Stimulated activated naive B cell treated with anti-CD40 and anti-IgM and Interleukin-4, amounts not matched to agents 10 μg/mL and 1 μg/mL and 100 μg/mL, for 72 hours (primary cell): ENCODE measurements at regions not wholly inside any gene's neighbourhood (a gene's known extent, or its start where the extent isn't known, plus 50 kb on each side); places are given as distances from the start of the nearest gene placed in this dataset.

Experiments used
- ATAC-seq, 2 donors: fragments of 150-1000 bp; cut with Tn5 transposase; replicated peaks; 2 replicates each; pipeline ENCODE4 v1.10.0; 2021; ENCODE audit warnings: moderate library complexity in 1 of 2
- DNase-seq: peaks from one replicate; pipeline ENCODE4 v3.0.0; 2021
- H3K27ac Mint-ChIP-seq: one replicate; pipeline ENCODE4 v1.8.0; 2022; ENCODE audit warnings: mild to moderate bottlenecking, mixed read lengths
- H3K27me3 Mint-ChIP-seq, 2 donors: one replicate each; pipeline ENCODE4 v1.8.0; 2022; ENCODE audit warnings: mixed read lengths in 2 of 2
- H3K36me3 Mint-ChIP-seq, 2 donors: one replicate each; pipeline ENCODE4 v1.8.0; 2022; ENCODE audit warnings: mixed read lengths in 2 of 2, mild to moderate bottlenecking in 1 of 2
- H3K4me1 Mint-ChIP-seq, 2 donors: one replicate each; pipeline ENCODE4 v1.8.0; 2022; ENCODE audit warnings: mixed read lengths in 2 of 2, mild to moderate bottlenecking in 1 of 2
- H3K4me3 Mint-ChIP-seq, 2 donors: one replicate each; pipeline ENCODE4 v1.8.0; 2022; ENCODE audit warnings: mild to moderate bottlenecking in 2 of 2, mixed read lengths in 2 of 2, moderate library complexity in 1 of 2
- H3K9me3 Mint-ChIP-seq, 2 donors: one replicate each; pipeline ENCODE4 v1.8.0; 2022; ENCODE audit warnings: mixed read lengths in 2 of 2, mild to moderate bottlenecking in 1 of 2

DNA sequence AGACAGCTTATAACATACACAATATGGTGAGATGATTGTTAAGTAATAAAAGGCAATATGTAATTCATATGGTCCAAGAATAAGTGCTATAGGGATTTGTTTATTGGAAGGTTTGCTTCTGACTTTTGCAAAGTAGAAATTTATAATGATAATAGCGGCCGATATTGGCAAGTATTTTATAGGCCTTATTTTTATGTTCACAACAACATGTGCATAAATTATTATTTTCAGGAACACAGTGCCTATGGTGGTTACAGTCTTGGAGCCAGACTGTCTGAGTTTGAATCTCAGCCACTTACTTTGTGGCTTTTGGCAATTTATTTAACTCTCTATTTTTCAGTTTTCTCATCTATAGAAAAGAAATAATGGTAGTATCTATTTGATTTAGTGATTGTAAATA, 607.5 kb downstream of the USP25 start:
- H3K9me3 Mint-ChIP-seq, result no peaks in the 10 kb centered on the region
- no peaks in the 10 kb centered on the region for H3K36me3 Mint-ChIP-seq
- DNase-seq (no peak), ATAC-seq (no peak)
- no peak overlapping the region for H3K27ac Mint-ChIP-seq
- no peak overlapping the region for H3K4me3 Mint-ChIP-seq
- no peaks in the 10 kb centered on the region for H3K4me1 Mint-ChIP-seq
- no peaks in the 10 kb centered on the region for H3K27me3 Mint-ChIP-seq

DNA sequence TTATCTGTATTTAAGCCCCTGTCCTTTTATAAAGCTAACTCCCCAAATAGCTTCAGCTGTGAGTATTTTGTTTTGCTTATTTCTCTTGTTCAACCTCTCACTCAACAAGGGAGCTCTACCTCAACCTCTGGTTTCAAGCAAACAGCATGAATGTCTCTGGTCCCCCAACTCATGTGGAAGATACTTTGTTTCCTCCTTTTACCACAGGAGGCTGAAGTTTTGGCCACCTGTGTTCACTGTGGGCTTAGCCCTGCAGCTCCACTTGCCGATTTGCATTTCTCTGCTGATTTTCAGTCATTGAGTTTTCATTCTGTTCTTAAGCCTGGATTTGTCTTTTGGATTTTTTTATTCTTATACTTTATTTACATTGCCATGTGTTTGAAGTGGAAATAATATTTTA, 613.1 kb downstream of the USP25 start:
- Mint-ChIP-seq H3K27ac (no peak overlapping the region), H3K27me3 (no peaks in the 10 kb centered on the region), H3K4me1 (no peaks in the 10 kb centered on the region), H3K4me3 (no peak overlapping the region), H3K9me3 (no peaks in the 10 kb centered on the region), H3K36me3 (no peaks in the 10 kb centered on the region)
- no peak for ATAC-seq
- DNase-seq, result no peak

DNA sequence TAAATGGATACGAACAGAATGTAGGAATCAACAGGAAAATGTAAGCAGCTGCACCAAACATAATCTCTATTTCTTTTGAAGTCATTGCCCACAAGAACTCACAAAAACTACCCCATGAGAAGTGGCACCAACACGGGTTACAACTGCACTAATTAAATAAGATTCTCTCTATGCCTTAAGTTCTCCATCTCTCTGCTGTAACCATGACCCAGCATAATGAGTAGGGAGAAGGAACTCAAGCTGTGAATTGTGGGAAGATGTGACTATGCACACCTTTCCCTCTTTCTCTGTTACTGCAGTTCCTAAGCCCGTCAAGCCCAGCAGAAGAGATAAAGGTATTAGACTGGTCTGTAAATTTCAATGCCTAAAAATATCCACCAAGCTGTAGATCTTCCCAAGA, 614.0 kb downstream of the USP25 start:
- Mint-ChIP-seq H3K4me1 (no peaks in the 10 kb centered on the region), H3K36me3 (no peaks in the 10 kb centered on the region), H3K27ac (no peak overlapping the region), H3K27me3 (no peaks in the 10 kb centered on the region), H3K4me3 (no peak overlapping the region), H3K9me3 (no peaks in the 10 kb centered on the region)
- ATAC-seq, result no peak
- DNase-seq, result no peak

DNA sequence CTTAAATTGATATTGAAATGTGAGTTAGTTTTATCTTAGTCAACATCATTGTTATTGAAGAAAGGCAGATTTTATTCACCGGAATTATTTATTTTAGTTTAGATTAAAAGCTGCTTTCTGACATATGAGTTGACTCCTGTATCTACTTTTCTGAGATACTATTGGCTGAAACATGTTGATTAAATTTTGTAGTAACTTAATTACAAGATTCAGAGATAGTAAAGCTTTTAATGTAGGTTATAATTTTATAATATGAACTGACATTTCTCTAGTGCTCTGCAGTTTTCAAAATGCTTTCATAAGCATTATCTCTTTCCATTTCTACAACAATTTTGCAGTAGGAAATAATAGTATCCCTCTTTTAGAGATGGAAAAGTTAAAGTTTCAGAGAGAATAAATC, 616.0 kb downstream of the USP25 start:
- Mint-ChIP-seq H3K4me3 (no peak overlapping the region), H3K9me3 (no peaks in the 10 kb centered on the region), H3K27ac (no peak overlapping the region), H3K27me3 (no peaks in the 10 kb centered on the region), H3K4me1 (no peaks in the 10 kb centered on the region), H3K36me3 (no peaks in the 10 kb centered on the region)
- DNase-seq, result no peak
- no peak for ATAC-seq

DNA sequence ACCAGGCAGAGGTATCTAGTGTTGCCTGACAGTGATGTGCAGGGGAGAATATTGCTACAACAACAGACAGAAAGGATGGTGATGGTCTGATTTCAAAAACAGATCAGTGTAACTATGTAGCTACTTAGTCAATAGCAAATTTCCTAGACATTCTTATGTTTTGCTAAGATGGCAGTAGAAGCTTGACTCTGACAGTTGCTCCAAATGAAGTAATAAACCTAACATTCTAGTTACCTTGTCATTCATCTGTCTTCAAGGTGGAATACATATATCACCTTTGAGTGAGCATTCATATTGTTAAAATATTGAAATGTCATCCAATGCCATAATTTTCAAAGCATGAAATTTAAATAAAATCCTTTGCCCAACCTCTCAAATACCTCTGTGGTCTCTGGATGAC, 617.4 kb downstream of the USP25 start:
- H3K9me3 Mint-ChIP-seq, result no peaks in the 10 kb centered on the region
- no peaks in the 10 kb centered on the region for H3K27me3 Mint-ChIP-seq
- no peaks in the 10 kb centered on the region for H3K36me3 Mint-ChIP-seq
- ATAC-seq (no peak), DNase-seq (no peak)
- H3K4me3 Mint-ChIP-seq, result no peak overlapping the region
- H3K4me1 Mint-ChIP-seq, result no peaks in the 10 kb centered on the region
- H3K27ac Mint-ChIP-seq, result no peak overlapping the region

DNA sequence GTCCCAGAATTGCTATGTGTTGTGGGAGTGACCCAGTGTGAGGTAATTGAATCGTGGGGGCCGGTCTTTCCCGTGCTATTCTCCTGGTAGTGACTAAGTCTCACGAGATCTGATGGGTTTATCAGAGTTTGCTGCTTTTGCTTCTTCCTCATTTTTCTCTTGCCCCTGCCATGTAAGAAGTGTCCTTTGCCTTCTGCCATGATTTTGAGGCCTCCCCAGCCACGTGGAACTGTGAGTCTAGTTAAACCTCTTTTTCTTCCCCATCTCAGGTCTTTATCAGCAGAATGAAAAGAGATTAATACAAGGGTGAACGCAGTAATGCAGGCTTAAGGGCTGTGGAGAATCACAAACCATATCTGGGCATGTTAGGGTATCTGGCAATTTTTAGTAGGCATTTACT, 624.0 kb downstream of the USP25 start:
- DNase-seq, result no peak
- Mint-ChIP-seq H3K27me3 (no peaks in the 10 kb centered on the region), H3K9me3 (no peaks in the 10 kb centered on the region), H3K4me3 (no peak overlapping the region), H3K36me3 (no peaks in the 10 kb centered on the region), H3K27ac (no peak overlapping the region), H3K4me1 (no peaks in the 10 kb centered on the region)
- no peak for ATAC-seq

DNA sequence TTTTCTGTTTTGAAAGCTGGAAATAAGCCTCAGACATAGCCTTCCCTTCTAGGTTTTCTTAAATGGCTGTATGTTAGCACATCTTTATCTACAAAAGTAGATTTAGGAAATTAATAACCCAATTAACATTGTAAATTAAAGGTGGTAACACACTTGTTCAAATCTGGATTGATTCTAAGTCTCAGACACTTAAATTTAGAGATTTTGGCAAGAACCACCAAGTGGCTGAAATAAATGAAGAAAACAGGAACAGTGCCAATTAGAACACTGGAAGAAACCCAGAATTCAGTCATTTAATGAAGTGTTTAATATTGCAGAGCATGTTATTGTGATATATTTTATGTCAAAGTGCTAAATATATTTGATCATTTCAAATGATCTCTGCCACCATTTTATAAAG, 628.2 kb downstream of the USP25 start:
- Mint-ChIP-seq H3K36me3 (no peaks in the 10 kb centered on the region), H3K27me3 (no peaks in the 10 kb centered on the region), H3K9me3 (peaks cover 2 to 7% of the 10 kb centered on the region in 2 donors), H3K4me1 (no peaks in the 10 kb centered on the region), H3K27ac (no peak overlapping the region), H3K4me3 (no peak overlapping the region)
- no peak for DNase-seq
- no peak for ATAC-seq

DNA sequence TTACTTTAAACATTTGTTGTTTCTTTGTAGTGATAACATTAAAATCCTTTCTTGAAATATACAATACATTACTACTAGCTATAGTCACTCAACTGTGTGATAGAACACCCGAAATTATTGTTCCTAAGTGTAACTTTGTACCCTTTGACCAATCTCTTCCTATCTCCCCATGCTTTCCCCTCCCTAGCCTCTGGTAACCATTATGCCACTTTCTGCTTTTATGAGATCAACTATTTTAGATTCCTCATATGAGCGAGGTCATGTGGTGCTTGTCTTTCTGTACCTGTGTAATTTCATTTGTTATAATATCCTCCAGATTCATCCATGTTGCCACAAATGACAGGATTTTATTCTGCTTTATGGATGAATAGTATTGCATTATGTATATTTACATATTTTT, 629.0 kb downstream of the USP25 start:
- Mint-ChIP-seq H3K36me3 (no peaks in the 10 kb centered on the region), H3K4me3 (no peak overlapping the region), H3K27me3 (no peaks in the 10 kb centered on the region), H3K4me1 (no peaks in the 10 kb centered on the region), H3K9me3 (peaks cover 2 to 7% of the 10 kb centered on the region in 2 donors), H3K27ac (no peak overlapping the region)
- ATAC-seq (no peak), DNase-seq (no peak)

DNA sequence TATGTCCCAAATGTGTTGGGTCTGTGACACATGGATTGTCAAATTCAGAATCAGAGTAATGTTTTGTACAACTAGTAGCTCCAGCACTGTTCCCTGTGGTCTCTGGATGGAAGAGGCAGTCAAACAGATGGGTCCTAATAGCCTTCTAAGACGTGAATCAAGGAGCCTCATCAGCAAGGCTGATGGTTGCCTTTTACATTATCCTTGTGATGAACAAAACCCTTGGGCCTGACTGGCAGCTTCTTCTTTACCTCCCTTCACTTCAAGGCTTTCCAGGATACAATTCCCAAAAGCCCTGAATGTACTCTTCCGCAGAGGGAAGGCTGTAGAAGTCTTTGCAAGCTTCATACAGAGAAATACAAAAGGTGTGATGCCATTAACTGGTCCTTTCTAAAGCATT, 633.3 kb downstream of the USP25 start:
- H3K36me3 Mint-ChIP-seq, result no peaks in the 10 kb centered on the region
- DNase-seq, result no peak
- H3K4me1 Mint-ChIP-seq, result no peaks in the 10 kb centered on the region
- peaks cover 3 to 7% of the 10 kb centered on the region in 2 donors for H3K9me3 Mint-ChIP-seq
- H3K4me3 Mint-ChIP-seq, result no peak overlapping the region
- no peaks in the 10 kb centered on the region for H3K27me3 Mint-ChIP-seq
- ATAC-seq, result no peak
- H3K27ac Mint-ChIP-seq, result no peak overlapping the region

DNA sequence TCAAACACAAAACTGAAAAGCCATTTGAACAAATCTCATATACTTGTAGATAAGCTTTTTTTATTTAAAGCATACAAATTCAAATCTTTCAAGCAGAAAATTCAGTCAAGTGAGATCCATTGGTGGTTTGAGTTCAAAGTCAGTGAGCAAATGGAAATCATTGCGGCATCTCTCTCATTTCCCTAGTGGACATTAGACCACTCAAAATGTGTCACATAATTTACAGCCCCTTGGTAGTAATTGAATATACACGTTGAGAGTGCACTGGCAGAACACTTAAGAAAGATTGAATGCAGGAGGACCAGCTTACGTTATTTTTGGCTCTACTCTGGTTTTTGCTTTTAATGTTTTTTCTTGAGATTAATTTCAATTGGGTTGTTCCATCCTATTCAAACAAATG, 633.7 kb downstream of the USP25 start:
- H3K4me3 Mint-ChIP-seq, result no peak overlapping the region
- no peaks in the 10 kb centered on the region for H3K4me1 Mint-ChIP-seq
- DNase-seq, result no peak
- H3K27ac Mint-ChIP-seq, result no peak overlapping the region
- peaks cover 3 to 7% of the 10 kb centered on the region in 2 donors for H3K9me3 Mint-ChIP-seq
- no peak for ATAC-seq
- H3K36me3 Mint-ChIP-seq, result no peaks in the 10 kb centered on the region
- no peaks in the 10 kb centered on the region for H3K27me3 Mint-ChIP-seq

DNA sequence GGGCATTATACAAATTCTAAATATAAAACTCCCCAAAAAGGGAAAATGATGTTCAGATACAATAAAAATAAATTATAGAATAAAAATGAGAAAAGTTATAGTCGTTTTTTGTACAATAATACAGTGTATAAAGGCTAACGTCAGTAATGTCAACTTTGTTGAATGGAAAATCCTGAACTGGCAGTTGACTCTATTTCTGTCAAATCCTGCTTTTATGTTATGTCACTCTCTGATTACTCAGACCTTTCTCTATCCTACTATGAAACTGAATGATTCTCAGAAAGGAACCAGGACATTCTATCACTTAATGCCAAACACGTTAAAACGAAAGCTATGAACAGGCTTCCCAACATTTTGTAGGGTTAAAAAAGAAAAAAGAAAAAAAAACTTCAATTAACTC, 636.4 kb downstream of the USP25 start:
- no peaks in the 10 kb centered on the region for H3K27me3 Mint-ChIP-seq
- ATAC-seq (no peak), DNase-seq (no peak)
- no peak overlapping the region for H3K27ac Mint-ChIP-seq
- H3K9me3 Mint-ChIP-seq, result peaks cover 0 to 1% of the 10 kb centered on the region in 2 donors
- no peak overlapping the region for H3K4me3 Mint-ChIP-seq
- H3K4me1 Mint-ChIP-seq, result no peaks in the 10 kb centered on the region
- H3K36me3 Mint-ChIP-seq, result no peaks in the 10 kb centered on the region

DNA sequence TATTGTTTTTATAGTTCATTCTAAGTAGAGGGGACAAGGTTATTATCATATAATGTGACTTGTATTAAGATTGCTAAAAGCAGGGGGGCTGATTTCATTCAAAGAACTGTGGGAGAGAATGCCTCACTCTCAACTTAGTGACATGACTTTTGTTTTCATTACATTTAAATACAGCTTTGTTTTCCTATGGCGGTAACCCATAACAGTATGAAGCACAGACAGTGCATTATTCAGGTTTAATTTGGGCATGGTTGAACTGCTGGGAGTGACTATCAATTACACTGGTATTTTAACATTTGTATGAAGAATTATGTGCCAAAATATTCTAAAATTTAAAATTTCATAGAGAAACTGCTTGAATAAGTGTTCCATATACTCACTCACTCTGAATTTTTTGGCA, 637.3 kb downstream of the USP25 start:
- Mint-ChIP-seq H3K4me1 (no peaks in the 10 kb centered on the region), H3K9me3 (peaks cover 0 to 1% of the 10 kb centered on the region in 2 donors), H3K4me3 (no peak overlapping the region), H3K27me3 (no peaks in the 10 kb centered on the region), H3K36me3 (no peaks in the 10 kb centered on the region), H3K27ac (no peak overlapping the region)
- ATAC-seq (no peak), DNase-seq (no peak)

DNA sequence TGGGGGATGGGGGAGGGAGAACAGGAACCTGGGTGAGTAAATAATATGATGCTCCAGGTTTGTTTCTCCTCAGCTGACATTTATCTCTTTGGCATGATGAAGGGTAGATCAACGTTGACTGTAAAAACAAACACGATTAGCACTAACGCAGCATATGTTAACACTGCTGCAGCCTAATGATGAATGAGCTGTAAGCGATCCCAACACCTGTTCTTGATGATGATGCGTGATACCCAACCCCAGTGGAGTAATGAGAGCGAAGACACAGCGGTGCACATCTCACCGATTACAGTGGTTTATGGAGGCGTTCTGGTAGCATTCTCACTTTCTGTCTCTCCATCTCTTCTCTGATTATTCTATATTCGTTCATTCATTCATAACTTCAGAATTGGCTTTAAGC, 640.4 kb downstream of the USP25 start:
- no peak overlapping the region for H3K4me3 Mint-ChIP-seq
- DNase-seq (no peak), ATAC-seq (no peak)
- H3K36me3 Mint-ChIP-seq, result no peaks in the 10 kb centered on the region
- no peak overlapping the region for H3K27ac Mint-ChIP-seq
- peaks cover 0 to 1% of the 10 kb centered on the region in 2 donors for H3K9me3 Mint-ChIP-seq
- no peaks in the 10 kb centered on the region for H3K27me3 Mint-ChIP-seq
- H3K4me1 Mint-ChIP-seq, result no peaks in the 10 kb centered on the region

DNA sequence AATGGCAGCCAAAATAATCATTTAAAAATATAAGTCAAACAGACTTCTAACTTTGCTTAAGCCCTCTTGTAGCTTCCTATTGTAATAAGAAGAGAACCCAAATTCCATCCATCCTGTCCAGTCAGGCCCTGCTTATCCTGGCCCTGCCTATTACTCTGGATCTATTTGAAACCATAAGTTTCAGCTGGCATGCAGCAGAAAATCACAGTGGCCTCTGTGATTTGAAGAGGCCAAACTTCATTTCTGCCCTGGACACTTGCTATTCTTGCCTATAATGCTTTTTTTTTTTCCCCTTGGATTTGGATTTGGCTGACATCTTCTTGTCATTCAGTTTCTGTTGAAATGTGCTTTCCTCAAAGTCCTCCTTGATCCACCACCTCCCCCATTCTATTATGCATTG, 642.8 kb downstream of the USP25 start:
- Mint-ChIP-seq H3K4me1 (no peaks in the 10 kb centered on the region), H3K27me3 (no peaks in the 10 kb centered on the region), H3K4me3 (no peak overlapping the region), H3K27ac (no peak overlapping the region), H3K9me3 (no peaks in the 10 kb centered on the region), H3K36me3 (no peaks in the 10 kb centered on the region)
- ATAC-seq (no peak), DNase-seq (no peak)

DNA sequence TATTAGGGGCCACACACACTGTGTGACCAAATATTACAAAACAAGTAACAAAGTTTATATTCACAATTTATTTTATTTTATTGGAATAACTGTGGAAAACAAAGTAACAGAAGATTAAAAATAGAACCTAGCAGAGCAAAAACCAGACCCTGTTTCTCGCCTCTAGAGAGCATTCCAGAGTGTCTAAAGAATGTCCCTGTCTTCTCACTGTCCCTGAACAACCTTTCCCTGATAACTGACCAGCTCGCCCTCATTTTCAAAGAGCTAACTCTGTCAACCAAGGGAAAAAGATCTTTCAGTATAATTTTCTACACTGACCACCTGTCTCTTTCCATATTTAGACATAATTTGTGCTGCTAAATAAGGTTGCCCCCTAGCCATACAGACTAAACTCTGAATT, 646.9 kb downstream of the USP25 start:
- Mint-ChIP-seq H3K4me3 (no peak overlapping the region), H3K4me1 (no peaks in the 10 kb centered on the region), H3K27me3 (no peaks in the 10 kb centered on the region), H3K27ac (no peak overlapping the region), H3K36me3 (no peaks in the 10 kb centered on the region), H3K9me3 (no peaks in the 10 kb centered on the region)
- ATAC-seq (no peak), DNase-seq (no peak)

DNA sequence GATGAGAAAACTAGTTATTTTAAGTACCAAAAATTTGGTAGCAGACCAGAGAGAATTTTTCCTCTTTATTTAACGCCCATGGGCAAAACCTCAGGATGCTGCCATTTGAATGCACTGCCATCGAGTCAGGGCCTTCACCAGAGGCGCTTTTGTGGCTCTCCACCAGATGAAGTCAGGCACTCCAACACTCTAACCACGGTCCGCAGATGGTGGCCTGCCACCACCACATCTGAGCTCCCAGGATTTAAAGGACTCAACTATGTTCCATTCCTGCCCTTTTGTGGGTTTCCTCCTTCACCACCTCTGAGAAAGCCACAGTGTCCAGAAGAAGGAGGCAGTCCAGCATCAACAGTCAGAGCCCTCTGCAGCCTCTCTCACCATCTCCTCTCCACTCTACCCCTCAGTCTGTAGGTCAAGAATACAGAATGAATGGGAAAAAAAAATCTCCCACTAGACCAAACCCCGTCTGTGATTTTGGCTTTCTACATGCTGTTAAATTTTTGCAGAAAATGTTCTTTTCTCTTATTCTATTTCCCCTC, 647.4 kb downstream of the USP25 start:
- H3K27me3 Mint-ChIP-seq, result no peaks in the 10 kb centered on the region
- no peaks in the 10 kb centered on the region for H3K9me3 Mint-ChIP-seq
- no peaks in the 10 kb centered on the region for H3K4me1 Mint-ChIP-seq
- no peak overlapping the region for H3K4me3 Mint-ChIP-seq
- no peak for ATAC-seq
- DNase-seq, result no peak
- H3K27ac Mint-ChIP-seq, result no peak overlapping the region
- no peaks in the 10 kb centered on the region for H3K36me3 Mint-ChIP-seq
